Parathyroid adenoma (tissue), 2 donors: ENCODE measurements at regions not wholly inside any gene's neighbourhood (a gene's known extent, or its start where the extent isn't known, plus 50 kb on each side); places are given as distances from the start of the nearest gene placed in this dataset.

Experiments
- H2AFZ ChIP-seq: fragments of 300-600 bp; sonication (generic); one replicate; pipeline ENCODE4 v1.7.0; 2017; ENCODE audit warnings: antibody characterized with exemption, mild to moderate bottlenecking
- H3K27ac ChIP-seq: fragments of 300-600 bp; sonication (generic); one replicate; pipeline ENCODE4 v1.7.0; 2017
- H3K27me3 ChIP-seq: fragments of 300-600 bp; sonication (generic); one replicate; pipeline ENCODE4 v1.7.0; 2017; ENCODE audit warnings: low read length; ENCODE audit not compliant: control insufficient read depth, insufficient read depth
- H3K36me3 ChIP-seq: fragments of 300-600 bp; sonication (generic); one replicate; pipeline ENCODE4 v1.7.0; 2017; ENCODE audit warnings: low read length; ENCODE audit not compliant: control insufficient read depth, insufficient read depth
- H3K4me1 ChIP-seq: fragments of 300-600 bp; sonication (generic); one replicate; pipeline ENCODE4 v1.7.0; 2017; ENCODE audit warnings: control low read depth
- H3K4me2 ChIP-seq: fragments of 300-600 bp; sonication (generic); one replicate; pipeline ENCODE4 v1.7.0; 2017; ENCODE audit warnings: low read length
- H3K4me3 ChIP-seq: fragments of 300-600 bp; sonication (generic); one replicate; pipeline ENCODE4 v1.7.0; 2017; ENCODE audit warnings: low read depth, low read length
- H3K79me2 ChIP-seq: fragments of 300-600 bp; sonication (generic); one replicate; pipeline ENCODE4 v1.7.0; 2017; ENCODE audit warnings: control low read depth
- H3K9ac ChIP-seq: fragments of 300-600 bp; sonication (generic); one replicate; pipeline ENCODE4 v1.7.0; 2017; ENCODE audit warnings: mild to moderate bottlenecking
- H3K9me3 ChIP-seq: fragments of 300-600 bp; sonication (generic); one replicate; pipeline ENCODE4 v1.7.0; 2017; ENCODE audit warnings: low read length; ENCODE audit not compliant: control insufficient read depth
- CTCF ChIP-seq: fragments of 300-600 bp; sonication (generic); IDR thresholded peaks from one replicate; pipeline ENCODE4 v1.7.0; 2017; ENCODE audit warnings: antibody characterized with exemption, mild to moderate bottlenecking
- donor health status: primary hyperparathyroidism.

- no peak overlapping the region for H3K27ac ChIP-seq
- no peak overlapping the region for H3K9ac ChIP-seq
- no peaks in the 10 kb centered on the region for H3K36me3 ChIP-seq
- no peaks in the 10 kb centered on the region for H3K27me3 ChIP-seq
- no peak overlapping the region for H2AFZ ChIP-seq
- no peak overlapping the region for H3K4me2 ChIP-seq
- no peaks in the 10 kb centered on the region for H3K79me2 ChIP-seq
- TF ChIP-seq CTCF, result no peak
- no peak overlapping the region for H3K4me3 ChIP-seq
- no peaks in the 10 kb centered on the region for H3K4me1 ChIP-seq
- H3K9me3 ChIP-seq, result no peaks in the 10 kb centered on the region
These were observed 56.4 kb upstream of the GLIS3 start for GRCh38 chr9:4356306-4356705.

DNA sequence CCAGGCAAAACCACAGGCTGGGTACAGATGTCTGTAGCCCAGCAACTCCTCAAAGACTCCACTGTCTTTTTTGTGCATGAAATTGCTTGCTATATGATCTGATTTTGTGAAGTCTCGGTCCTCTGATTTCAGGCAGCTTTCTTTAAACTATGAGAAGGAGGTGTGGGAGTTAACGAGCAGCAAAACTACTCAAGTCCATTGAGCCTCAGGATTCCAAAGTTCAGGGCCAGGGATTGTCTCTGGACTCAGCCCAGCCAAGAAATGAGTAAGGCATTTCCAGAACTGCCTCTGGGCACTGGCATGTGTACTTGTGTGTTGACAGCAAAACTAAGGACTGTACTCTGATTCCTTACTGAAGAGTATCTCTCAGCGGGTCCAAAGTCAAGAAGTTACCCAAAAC, 53.4 kb upstream of the GLIS3 start:
- no peaks in the 10 kb centered on the region for H3K9me3 ChIP-seq
- no peaks in the 10 kb centered on the region for H3K27me3 ChIP-seq
- H2AFZ ChIP-seq, result no peak overlapping the region
- no peaks in the 10 kb centered on the region for H3K79me2 ChIP-seq
- no peak overlapping the region for H3K4me3 ChIP-seq
- H3K9ac ChIP-seq, result no peak overlapping the region
- H3K4me2 ChIP-seq, result no peak overlapping the region
- H3K27ac ChIP-seq, result no peak overlapping the region
- H3K4me1 ChIP-seq, result no peaks in the 10 kb centered on the region
- no peaks in the 10 kb centered on the region for H3K36me3 ChIP-seq
- TF ChIP-seq CTCF, result no peak

DNA sequence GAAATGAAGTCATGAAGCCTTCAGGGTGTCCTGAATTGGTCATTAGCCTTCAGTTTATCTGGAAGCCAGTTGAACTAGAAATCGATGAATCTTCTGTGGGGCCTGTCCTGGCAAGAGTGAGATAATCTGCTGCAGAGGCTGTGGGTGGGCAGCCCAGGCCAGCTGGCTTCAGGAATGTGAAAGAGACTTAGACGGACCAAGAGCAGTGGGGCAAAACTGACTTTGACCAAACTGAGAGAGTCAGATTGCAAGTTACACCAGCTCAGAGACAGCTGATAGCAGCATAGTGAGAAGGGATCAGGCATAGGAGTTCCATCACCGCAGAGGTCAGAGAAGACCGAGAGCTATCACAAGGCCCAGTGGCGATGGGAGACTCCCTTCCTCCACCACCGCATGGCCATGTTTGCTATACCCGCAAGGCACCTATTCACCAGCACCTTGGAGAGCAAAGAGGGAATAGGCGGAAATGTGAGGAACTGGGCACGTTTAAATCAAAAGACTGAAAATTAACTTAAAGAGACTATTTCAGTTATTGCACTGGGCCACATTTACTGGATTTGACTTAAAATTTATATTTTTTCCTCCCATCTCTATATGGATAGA, 50.0 kb upstream of the GLIS3 start:
- Histone ChIP-seq H3K4me2 (no peak overlapping the region), H3K9ac (no peak overlapping the region), H3K4me3 (no peak overlapping the region), H3K27ac (no peak overlapping the region), H3K9me3 (no peaks in the 10 kb centered on the region), H3K36me3 (no peaks in the 10 kb centered on the region), H3K79me2 (no peaks in the 10 kb centered on the region), H2AFZ (no peak overlapping the region), H3K27me3 (no peaks in the 10 kb centered on the region), H3K4me1 (no peaks in the 10 kb centered on the region)
- no peak for TF ChIP-seq CTCF
